ENCODE measurements at regions not wholly inside any gene's neighbourhood (a gene's known extent, or its start where the extent isn't known, plus 50 kb on each side); places are given as distances from the start of the nearest gene placed in this dataset.

DNA sequence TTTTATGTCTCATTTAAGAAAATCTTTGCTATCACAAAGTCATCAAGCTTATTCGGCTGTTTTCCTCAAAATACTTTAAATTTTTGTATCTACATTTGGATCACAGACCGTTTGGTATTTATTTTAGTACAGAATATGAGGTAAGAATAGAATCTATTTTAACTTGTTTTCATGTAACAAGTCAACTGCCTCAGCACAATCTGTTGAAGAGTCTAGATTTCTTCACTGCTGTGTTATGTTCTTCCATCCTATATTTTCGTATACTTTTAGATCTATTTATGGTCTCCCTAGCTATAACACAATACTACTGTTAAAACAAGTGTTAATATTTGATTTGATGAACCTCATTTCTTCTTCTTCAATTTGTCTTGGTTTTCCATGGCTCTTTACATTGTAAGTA, 61.6 kb upstream of the SGCG start:
- TF ChIP-seq, protein P1, sequence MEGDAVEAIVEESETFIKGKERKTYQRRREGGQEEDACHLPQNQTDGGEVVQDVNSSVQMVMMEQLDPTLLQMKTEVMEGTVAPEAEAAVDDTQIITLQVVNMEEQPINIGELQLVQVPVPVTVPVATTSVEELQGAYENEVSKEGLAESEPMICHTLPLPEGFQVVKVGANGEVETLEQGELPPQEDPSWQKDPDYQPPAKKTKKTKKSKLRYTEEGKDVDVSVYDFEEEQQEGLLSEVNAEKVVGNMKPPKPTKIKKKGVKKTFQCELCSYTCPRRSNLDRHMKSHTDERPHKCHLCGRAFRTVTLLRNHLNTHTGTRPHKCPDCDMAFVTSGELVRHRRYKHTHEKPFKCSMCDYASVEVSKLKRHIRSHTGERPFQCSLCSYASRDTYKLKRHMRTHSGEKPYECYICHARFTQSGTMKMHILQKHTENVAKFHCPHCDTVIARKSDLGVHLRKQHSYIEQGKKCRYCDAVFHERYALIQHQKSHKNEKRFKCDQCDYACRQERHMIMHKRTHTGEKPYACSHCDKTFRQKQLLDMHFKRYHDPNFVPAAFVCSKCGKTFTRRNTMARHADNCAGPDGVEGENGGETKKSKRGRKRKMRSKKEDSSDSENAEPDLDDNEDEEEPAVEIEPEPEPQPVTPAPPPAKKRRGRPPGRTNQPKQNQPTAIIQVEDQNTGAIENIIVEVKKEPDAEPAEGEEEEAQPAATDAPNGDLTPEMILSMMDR (IDR thresholded peaks at IDR 0.05): no peak
- no peak for TF ChIP-seq POLR2A (IDR thresholded peaks at IDR 0.05)
- no peak for TF ChIP-seq POLR2AphosphoS5 (IDR thresholded peaks at IDR 0.05)
- no peak for TF ChIP-seq EP300 (IDR thresholded peaks at IDR 0.05)

All from gastroesophageal sphincter (tissue), 3 donors.